ENCODE measurements at regions not wholly inside any gene's neighbourhood (a gene's known extent, or its start where the extent isn't known, plus 50 kb on each side); places are given as distances from the start of the nearest gene placed in this dataset.

GRCh38 chr12:90501412-90501811 is 453.6 kb downstream of the CCER1 start:
- TF ChIP-seq, protein P1, sequence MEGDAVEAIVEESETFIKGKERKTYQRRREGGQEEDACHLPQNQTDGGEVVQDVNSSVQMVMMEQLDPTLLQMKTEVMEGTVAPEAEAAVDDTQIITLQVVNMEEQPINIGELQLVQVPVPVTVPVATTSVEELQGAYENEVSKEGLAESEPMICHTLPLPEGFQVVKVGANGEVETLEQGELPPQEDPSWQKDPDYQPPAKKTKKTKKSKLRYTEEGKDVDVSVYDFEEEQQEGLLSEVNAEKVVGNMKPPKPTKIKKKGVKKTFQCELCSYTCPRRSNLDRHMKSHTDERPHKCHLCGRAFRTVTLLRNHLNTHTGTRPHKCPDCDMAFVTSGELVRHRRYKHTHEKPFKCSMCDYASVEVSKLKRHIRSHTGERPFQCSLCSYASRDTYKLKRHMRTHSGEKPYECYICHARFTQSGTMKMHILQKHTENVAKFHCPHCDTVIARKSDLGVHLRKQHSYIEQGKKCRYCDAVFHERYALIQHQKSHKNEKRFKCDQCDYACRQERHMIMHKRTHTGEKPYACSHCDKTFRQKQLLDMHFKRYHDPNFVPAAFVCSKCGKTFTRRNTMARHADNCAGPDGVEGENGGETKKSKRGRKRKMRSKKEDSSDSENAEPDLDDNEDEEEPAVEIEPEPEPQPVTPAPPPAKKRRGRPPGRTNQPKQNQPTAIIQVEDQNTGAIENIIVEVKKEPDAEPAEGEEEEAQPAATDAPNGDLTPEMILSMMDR (conservative IDR thresholded peaks at IDR 0.05; ENCODE audit: low read depth, low read length), result no peak
- H3K4me3 ChIP-seq (ENCODE audit: low read depth, low read length), result no peak overlapping the region
- DNase-seq (ENCODE audit: low read depth), result no peak

DNA sequence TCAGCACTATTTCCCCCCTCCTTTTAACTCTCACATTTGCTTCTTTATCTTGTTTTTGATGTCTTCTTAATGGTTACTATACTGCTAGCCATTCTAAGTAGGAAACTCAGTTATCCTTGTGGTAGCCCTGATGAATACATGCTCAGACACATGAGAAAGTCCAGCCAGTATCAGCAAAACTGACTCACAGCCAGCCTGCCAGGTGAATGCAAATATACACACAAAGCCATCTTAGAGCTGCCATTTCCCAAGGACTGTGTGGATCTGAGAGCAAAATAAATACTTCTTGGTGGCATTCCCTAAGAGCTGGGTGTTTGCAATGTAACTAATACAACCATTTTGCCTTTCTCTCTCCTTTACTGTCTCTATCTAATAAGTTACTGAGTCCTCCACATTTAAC is 455.2 kb downstream of the CCER1 start:
- H3K4me3 ChIP-seq (ENCODE audit: low read depth, low read length), result no peak overlapping the region
- DNase-seq (ENCODE audit: low read depth), result no peak
- TF ChIP-seq, protein P1 (conservative IDR thresholded peaks at IDR 0.05; ENCODE audit: low read depth, low read length), result no peak

DNA sequence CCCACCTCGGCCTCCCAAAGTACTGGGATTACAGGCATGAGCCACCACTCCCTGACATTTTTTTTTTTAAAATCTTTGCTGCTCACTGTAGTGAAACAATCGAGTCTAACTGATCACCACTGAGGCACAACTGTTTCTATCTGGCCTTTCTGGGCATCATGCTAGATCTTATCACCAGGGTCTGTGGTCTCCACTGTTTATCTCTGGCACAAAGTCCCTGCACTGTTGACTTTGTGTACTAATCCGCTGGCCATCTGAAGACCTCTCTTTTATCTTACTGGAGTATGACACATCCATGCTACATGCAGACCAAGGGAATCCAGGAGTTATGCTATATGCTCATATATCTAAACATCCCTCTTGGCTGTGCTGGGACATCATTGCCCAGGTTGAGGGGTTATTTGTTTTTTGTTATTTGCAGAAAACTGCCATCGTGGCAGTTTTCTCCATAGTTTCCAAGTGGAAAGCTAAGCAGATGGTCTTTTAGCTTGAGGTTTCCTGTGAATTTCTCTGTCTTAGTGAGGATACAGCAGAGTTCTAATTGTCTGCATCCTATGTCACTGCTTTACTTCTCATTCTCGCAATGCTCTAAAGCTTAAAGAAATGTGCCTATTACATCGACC is 456.9 kb downstream of the CCER1 start:
- TF ChIP-seq, protein P1 (conservative IDR thresholded peaks at IDR 0.05; ENCODE audit: low read depth, low read length), result no peak
- H3K4me3 ChIP-seq (ENCODE audit: low read depth, low read length), result no peak overlapping the region
- no peak for DNase-seq (ENCODE audit: low read depth)

- no peak for DNase-seq (ENCODE audit: low read depth)
- TF ChIP-seq, protein P1 (conservative IDR thresholded peaks at IDR 0.05; ENCODE audit: low read depth, low read length), result no peak
- H3K4me3 ChIP-seq (ENCODE audit: low read depth, low read length), result no peak overlapping the region
Observed at GRCh38 chr12:90490355-90490754, 464.6 kb downstream of the CCER1 start.

DNA sequence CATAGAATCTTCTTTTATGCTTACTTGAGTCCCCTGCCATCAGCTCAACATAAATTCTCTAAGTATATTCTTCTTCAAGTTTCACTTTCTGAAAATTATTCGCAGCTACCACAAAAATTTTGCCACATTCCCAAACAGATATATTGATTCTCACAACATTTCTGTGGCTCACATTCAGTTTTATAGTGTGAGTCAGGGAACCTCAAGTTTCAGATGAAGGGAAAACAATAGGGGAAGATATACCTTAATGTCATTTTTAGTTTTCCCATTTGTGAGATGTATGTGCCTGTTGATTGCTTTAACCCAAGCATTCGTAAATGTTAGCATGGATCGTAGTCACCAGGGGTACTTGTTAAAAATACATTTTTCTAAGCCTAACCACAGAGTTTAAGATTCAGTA is 465.8 kb downstream of the CCER1 start:
- no peak for DNase-seq (ENCODE audit: low read depth)
- TF ChIP-seq, protein P1 (conservative IDR thresholded peaks at IDR 0.05; ENCODE audit: low read depth, low read length), result no peak

DNA sequence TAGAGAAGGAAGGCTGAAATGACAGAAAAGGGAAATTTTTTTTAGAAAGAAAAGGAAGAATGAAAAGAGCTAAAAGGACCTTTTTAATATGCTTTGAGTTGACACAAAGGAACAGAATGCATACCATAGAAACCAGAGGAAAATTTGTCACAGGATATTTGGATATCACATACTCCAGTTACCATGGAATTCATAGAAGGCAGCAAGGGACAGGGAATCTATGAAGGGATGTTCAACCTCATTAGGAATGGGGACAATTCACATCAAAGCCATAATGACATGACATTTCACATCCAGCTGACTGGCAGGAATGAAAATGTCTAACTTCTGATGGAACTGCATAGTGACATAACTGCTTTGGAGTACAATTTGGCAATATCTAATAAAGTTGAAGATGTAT is 469.4 kb downstream of the CCER1 start:
- H3K4me3 ChIP-seq (ENCODE audit: low read depth, low read length), result no peak overlapping the region
- TF ChIP-seq, protein P1 (conservative IDR thresholded peaks at IDR 0.05; ENCODE audit: low read depth, low read length), result no peak
- DNase-seq (ENCODE audit: low read depth), result no peak

More for the DNA sequence above, 465.8 kb downstream of the CCER1 start:
- H3K4me3 ChIP-seq (ENCODE audit: low read depth, low read length), result no peak overlapping the region

GRCh38 chr12:90484094-90484493 is 470.9 kb downstream of the CCER1 start:
- no peak for DNase-seq (ENCODE audit: low read depth)
- TF ChIP-seq, protein P1 (conservative IDR thresholded peaks at IDR 0.05; ENCODE audit: low read depth, low read length), result no peak
- H3K4me3 ChIP-seq (ENCODE audit: low read depth, low read length), result no peak overlapping the region

All from epithelial cell of proximal tubule (primary cell).